GM23338 (cell line): ENCODE measurements at regions not wholly inside any gene's neighbourhood (a gene's known extent, or its start where the extent isn't known, plus 50 kb on each side); places are given as distances from the start of the nearest gene placed in this dataset.

Source experiments
- ATAC-seq: fragments of 200-7000 bp; cut with Tn5 transposase; 3 replicates; pipeline ENCODE4 v1.9.1; 2020
- DNase-seq: peaks from one replicate; pipeline ENCODE4 v3.0.0-alpha.2; 2015; ENCODE audit warnings: low spot score
- H2AFZ ChIP-seq: fragments of 200-600 bp; sonication (generic); 2 replicates; pipeline ENCODE4 v1.8.0; 2016; ENCODE audit warnings: antibody characterized with exemption, mild to moderate bottlenecking, moderate library complexity
- H3F3A ChIP-seq: fragments of 200-600 bp; sonication (generic); replicated peaks from 2 replicates; pipeline ENCODE4 v1.8.0; 2017; ENCODE audit warnings: antibody characterized with exemption, mixed run types, low read depth
- H3K27ac ChIP-seq: fragments of 200-600 bp; sonication (generic); 2 replicates; pipeline ENCODE4 v1.6.1; 2016; ENCODE audit warnings: low read depth
- H3K27me3 ChIP-seq: fragments of 200-600 bp; sonication (generic); 2 replicates; pipeline ENCODE4 v1.8.0; 2016; ENCODE audit warnings: mild to moderate bottlenecking, mixed run types, moderate library complexity; ENCODE audit not compliant: insufficient read depth
- H3K36me3 ChIP-seq: fragments of 200-600 bp; sonication (generic); 2 replicates; pipeline ENCODE4 v1.8.0; 2016; ENCODE audit warnings: mild to moderate bottlenecking; ENCODE audit not compliant: insufficient read depth
- H3K4me1 ChIP-seq: fragments of 200-600 bp; sonication (generic); 2 replicates; pipeline ENCODE4 v1.8.0; 2016; ENCODE audit warnings: mild to moderate bottlenecking, moderate library complexity; ENCODE audit not compliant: insufficient read depth
- H3K4me2 ChIP-seq: fragments of 200-600 bp; sonication (generic); 2 replicates; pipeline ENCODE4 v1.7.1; 2017; ENCODE audit warnings: mixed run types
- H3K4me3 ChIP-seq: fragments of 200-600 bp; sonication (generic); 2 replicates; pipeline ENCODE4 v1.6.1; 2016; ENCODE audit warnings: mixed run types
- H3K79me2 ChIP-seq: fragments of 200-600 bp; sonication (generic); replicated peaks from 2 replicates; pipeline ENCODE4 v1.8.0; 2017; ENCODE audit warnings: mild to moderate bottlenecking; ENCODE audit not compliant: insufficient read depth
- H3K9me2 ChIP-seq: fragments of 200-600 bp; sonication (generic); 2 replicates; pipeline ENCODE4 v1.8.0; 2017; ENCODE audit not compliant: insufficient read depth
- H4K20me1 ChIP-seq: fragments of 200-600 bp; sonication (generic); replicated peaks from 2 replicates; pipeline ENCODE4 v1.8.0; 2017; ENCODE audit warnings: mild to moderate bottlenecking; ENCODE audit not compliant: insufficient read depth
- H3K27ac Mint-ChIP-seq: 2 replicates; pipeline ENCODE4 v1.8.0; 2020; ENCODE audit warnings: inconsistent platforms, mild to moderate bottlenecking, moderate library complexity, mixed read lengths
- H3K27me3 Mint-ChIP-seq: 3 replicates; pipeline ENCODE4 v1.8.0; 2022; ENCODE audit warnings: low read depth, mild to moderate bottlenecking, moderate library complexity, mixed read lengths, inconsistent platforms; ENCODE audit not compliant: insufficient read depth, poor library complexity
- H3K36me3 Mint-ChIP-seq: 3 replicates; pipeline ENCODE4 v1.8.0; 2021; ENCODE audit warnings: low read depth, mild to moderate bottlenecking, inconsistent platforms, moderate library complexity, mixed read lengths
- H3K4me1 Mint-ChIP-seq: 3 replicates; pipeline ENCODE4 v1.8.0; 2020; ENCODE audit warnings: mild to moderate bottlenecking, inconsistent platforms, mixed read lengths
- H3K4me3 Mint-ChIP-seq: 3 replicates; pipeline ENCODE4 v1.8.0; 2021; ENCODE audit warnings: moderate library complexity, mild to moderate bottlenecking, inconsistent platforms, mixed read lengths
- H3K9me3 Mint-ChIP-seq: 3 replicates; pipeline ENCODE4 v1.8.0; 2020; ENCODE audit warnings: moderate library complexity, mild to moderate bottlenecking, inconsistent platforms, mixed read lengths
- POLR2AphosphoS5 ChIP-seq: IDR thresholded peaks from 2 replicates; pipeline ENCODE4 v1.6.1; 2016; ENCODE audit warnings: antibody characterized with exemption, low read depth
- ZNF331 ChIP-seq: fragments of 250-450 bp; sonication (Bioruptor Pico); IDR thresholded peaks from 2 replicates; pipeline ENCODE4 v1.5.0; 2020; ENCODE audit warnings: low read depth, mild to moderate bottlenecking, moderate library complexity
- TF ChIP-seq, protein P1 (sequence below): IDR thresholded peaks from 2 replicates; pipeline ENCODE4 v1.6.1; 2016; ENCODE audit warnings: antibody characterized with exemption
- TF ChIP-seq, protein P2 (sequence below): fragments of 250-450 bp; sonication (Bioruptor Pico); IDR thresholded peaks from 2 replicates; pipeline ENCODE4 v1.5.0; 2020; ENCODE audit warnings: mild to moderate bottlenecking, moderate library complexity

DNA sequence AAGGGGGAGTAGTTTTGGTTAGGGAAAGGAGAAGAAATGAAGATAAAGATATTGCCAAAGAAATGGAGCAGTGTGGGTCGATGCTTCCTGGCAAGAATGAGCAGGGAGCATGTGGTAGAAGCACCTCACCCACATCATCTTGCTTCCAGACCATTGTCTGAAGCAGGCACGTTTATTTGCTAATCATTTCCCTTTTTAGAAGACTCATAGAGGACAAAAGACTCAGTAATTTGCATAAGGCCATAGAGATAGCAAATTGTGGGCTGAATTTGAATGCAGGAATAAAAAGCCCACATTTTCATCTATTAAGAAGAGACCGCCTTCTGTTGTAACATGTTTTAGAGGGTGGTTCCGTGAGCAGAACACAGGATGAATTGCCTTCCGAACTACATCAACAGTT, 275.2 kb upstream of the FAT4 start:
- no peak overlapping the region for H3K27ac ChIP-seq
- no peaks in the 10 kb centered on the region for H4K20me1 ChIP-seq
- no peak overlapping the region for H2AFZ ChIP-seq
- 0 out of 2 replicates have a peak, but pooled peaks cover under 1% of the 10 kb centered on the region for H3K36me3 ChIP-seq
- no peaks in the 10 kb centered on the region for H3K79me2 ChIP-seq
- no peaks in the 10 kb centered on the region for H3F3A ChIP-seq
- Mint-ChIP-seq H3K4me3 (no peak overlapping the region), H3K27ac (no peak overlapping the region), H3K4me1 (no peaks in the 10 kb centered on the region), H3K36me3 (0 out of 3 replicates have a peak, but pooled peaks cover 3% of the 10 kb centered on the region), H3K9me3 (peaks cover 6% of the 10 kb centered on the region; the same call in 1 of the 3 replicates), H3K27me3 (peaks cover 2% of the 10 kb centered on the region)
- H3K4me2 ChIP-seq, result no peak overlapping the region
- no peaks in the 10 kb centered on the region for H3K27me3 ChIP-seq
- TF ChIP-seq, protein P1, sequence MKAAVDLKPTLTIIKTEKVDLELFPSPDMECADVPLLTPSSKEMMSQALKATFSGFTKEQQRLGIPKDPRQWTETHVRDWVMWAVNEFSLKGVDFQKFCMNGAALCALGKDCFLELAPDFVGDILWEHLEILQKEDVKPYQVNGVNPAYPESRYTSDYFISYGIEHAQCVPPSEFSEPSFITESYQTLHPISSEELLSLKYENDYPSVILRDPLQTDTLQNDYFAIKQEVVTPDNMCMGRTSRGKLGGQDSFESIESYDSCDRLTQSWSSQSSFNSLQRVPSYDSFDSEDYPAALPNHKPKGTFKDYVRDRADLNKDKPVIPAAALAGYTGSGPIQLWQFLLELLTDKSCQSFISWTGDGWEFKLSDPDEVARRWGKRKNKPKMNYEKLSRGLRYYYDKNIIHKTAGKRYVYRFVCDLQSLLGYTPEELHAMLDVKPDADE, result no peak
- TF ChIP-seq POLR2AphosphoS5, result no peak
- TF ChIP-seq ZNF331 (CRISPR knock-in tag), result no peak
- TF ChIP-seq, protein P2, sequence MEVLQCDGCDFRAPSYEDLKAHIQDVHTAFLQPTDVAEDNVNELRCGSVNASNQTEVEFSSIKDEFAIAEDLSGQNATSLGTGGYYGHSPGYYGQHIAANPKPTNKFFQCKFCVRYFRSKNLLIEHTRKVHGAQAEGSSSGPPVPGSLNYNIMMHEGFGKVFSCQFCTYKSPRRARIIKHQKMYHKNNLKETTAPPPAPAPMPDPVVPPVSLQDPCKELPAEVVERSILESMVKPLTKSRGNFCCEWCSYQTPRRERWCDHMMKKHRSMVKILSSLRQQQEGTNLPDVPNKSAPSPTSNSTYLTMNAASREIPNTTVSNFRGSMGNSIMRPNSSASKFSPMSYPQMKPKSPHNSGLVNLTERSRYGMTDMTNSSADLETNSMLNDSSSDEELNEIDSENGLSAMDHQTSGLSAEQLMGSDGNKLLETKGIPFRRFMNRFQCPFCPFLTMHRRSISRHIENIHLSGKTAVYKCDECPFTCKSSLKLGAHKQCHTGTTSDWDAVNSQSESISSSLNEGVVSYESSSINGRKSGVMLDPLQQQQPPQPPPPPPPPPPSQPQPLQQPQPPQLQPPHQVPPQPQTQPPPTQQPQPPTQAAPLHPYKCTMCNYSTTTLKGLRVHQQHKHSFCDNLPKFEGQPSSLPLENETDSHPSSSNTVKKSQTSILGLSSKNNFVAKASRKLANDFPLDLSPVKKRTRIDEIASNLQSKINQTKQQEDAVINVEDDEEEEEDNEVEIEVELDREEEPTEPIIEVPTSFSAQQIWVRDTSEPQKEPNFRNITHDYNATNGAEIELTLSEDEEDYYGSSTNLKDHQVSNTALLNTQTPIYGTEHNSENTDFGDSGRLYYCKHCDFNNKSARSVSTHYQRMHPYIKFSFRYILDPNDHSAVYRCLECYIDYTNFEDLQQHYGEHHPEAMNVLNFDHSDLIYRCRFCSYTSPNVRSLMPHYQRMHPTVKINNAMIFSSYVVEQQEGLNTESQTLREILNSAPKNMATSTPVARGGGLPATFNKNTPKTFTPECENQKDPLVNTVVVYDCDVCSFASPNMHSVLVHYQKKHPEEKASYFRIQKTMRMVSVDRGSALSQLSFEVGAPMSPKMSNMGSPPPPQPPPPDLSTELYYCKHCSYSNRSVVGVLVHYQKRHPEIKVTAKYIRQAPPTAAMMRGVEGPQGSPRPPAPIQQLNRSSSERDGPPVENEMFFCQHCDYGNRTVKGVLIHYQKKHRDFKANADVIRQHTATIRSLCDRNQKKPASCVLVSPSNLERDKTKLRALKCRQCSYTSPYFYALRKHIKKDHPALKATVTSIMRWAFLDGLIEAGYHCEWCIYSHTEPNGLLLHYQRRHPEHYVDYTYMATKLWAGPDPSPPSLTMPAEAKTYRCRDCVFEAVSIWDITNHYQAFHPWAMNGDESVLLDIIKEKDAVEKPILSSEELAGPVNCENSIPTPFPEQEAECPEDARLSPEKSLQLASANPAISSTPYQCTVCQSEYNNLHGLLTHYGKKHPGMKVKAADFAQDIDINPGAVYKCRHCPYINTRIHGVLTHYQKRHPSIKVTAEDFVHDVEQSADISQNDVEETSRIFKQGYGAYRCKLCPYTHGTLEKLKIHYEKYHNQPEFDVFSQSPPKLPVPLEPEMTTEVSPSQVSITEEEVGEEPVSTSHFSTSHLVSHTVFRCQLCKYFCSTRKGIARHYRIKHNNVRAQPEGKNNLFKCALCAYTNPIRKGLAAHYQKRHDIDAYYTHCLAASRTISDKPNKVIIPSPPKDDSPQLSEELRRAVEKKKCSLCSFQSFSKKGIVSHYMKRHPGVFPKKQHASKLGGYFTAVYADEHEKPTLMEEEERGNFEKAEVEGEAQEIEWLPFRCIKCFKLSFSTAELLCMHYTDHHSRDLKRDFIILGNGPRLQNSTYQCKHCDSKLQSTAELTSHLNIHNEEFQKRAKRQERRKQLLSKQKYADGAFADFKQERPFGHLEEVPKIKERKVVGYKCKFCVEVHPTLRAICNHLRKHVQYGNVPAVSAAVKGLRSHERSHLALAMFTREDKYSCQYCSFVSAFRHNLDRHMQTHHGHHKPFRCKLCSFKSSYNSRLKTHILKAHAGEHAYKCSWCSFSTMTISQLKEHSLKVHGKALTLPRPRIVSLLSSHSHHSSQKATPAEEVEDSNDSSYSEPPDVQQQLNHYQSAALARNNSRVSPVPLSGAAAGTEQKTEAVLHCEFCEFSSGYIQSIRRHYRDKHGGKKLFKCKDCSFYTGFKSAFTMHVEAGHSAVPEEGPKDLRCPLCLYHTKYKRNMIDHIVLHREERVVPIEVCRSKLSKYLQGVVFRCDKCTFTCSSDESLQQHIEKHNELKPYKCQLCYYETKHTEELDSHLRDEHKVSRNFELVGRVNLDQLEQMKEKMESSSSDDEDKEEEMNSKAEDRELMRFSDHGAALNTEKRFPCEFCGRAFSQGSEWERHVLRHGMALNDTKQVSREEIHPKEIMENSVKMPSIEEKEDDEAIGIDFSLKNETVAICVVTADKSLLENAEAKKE (CRISPR knock-in tag), result no peak
- no peaks in the 10 kb centered on the region for H3K4me1 ChIP-seq
- H3K4me3 ChIP-seq, result no peak overlapping the region
- H3K9me2 ChIP-seq, result peaks cover 25% of the 10 kb centered on the region
- DNase-seq (no peak), ATAC-seq (no peak)
